HEK293 (cell line): ENCODE measurements at regions not wholly inside any gene's neighbourhood (a gene's known extent, or its start where the extent isn't known, plus 50 kb on each side); places are given as distances from the start of the nearest gene placed in this dataset.

Experiments
- CTCF ChIA-PET: fragments of 350-600 bp; formaldehyde crosslinking; extraction: SDS; loops from one replicate; lab custom pipeline; 2021; ENCODE audit warnings: antibody characterized with exemption; lab: Yijun Ruan, JAX
- POLR2A ChIA-PET: fragments of 300-600 bp; formaldehyde crosslinking; extraction: SDS; loops from one replicate; lab custom pipeline; 2020; ENCODE audit warnings: antibody characterized with exemption, inconsistent platforms; lab: Yijun Ruan, JAX
- H3K27ac ChIP-seq: fragments of 200-500 bp; sonication (Bioruptor generic); 2 replicates; pipeline ENCODE4 v1.5.1; 2014; ENCODE audit warnings: low read depth, low read length, control low read depth, inconsistent platforms; ENCODE audit errors: extremely low read depth
- H3K36me3 ChIP-seq, 2 experiments: fragments of 200-500 bp in 1 of 2; sonication (Bioruptor generic) in 1 of 2; 1 replicate in 1 of 2; 2 replicates in 1 of 2; pipeline ENCODE4 v1.5.1; 2014 to 2017; ENCODE audit warnings: inconsistent platforms in 2 of 2, low read length in 2 of 2; ENCODE audit not compliant: control insufficient read depth in 2 of 2, insufficient read depth in 1 of 2
- H3K4me1 ChIP-seq: fragments of 200-500 bp; sonication (Bioruptor generic); 2 replicates; pipeline ENCODE4 v1.5.1; 2014; ENCODE audit warnings: mild to moderate bottlenecking, low read length, inconsistent platforms; ENCODE audit not compliant: control insufficient read depth, insufficient read depth
- H3K4me3 ChIP-seq: 2 replicates; pipeline ENCODE4 v1.5.1; 2011; ENCODE audit warnings: low read depth, mild to moderate bottlenecking, control low read depth, low read length, moderate library complexity
- H3K9me3 ChIP-seq: fragments of 200-500 bp; sonication (Bioruptor generic); 2 replicates; pipeline ENCODE4 v1.5.1; 2014; ENCODE audit warnings: low read depth, low read length, inconsistent platforms; ENCODE audit not compliant: control insufficient read depth, insufficient read depth
- HOXD13 ChIP-seq: sonication (generic); formaldehyde crosslinking; IDR thresholded peaks from 2 replicates; pipeline ENCODE4 v1.8.0; 2022; ENCODE audit warnings: missing genetic modification reagents, borderline replicate concordance
- IKZF3 ChIP-seq: fragments of 450-650 bp; IDR thresholded peaks from 2 replicates; pipeline ENCODE4 v1.5.0; 2018; ENCODE audit warnings: missing biosample characterization, mild to moderate bottlenecking, missing genetic modification characterization, moderate library complexity
- KLF10 ChIP-seq: fragments of 450-650 bp; IDR thresholded peaks from 2 replicates; pipeline ENCODE4 v1.5.1; 2018; ENCODE audit warnings: missing biosample characterization, mild to moderate bottlenecking, missing genetic modification characterization
- TCF7L2 ChIP-seq: IDR thresholded peaks from 2 replicates; pipeline ENCODE4 v1.6.1; 2011; ENCODE audit warnings: low read depth, mild to moderate bottlenecking, inconsistent platforms, low read length, moderate library complexity, borderline replicate concordance
- ZBTB21 ChIP-seq: fragments of 450-650 bp; formaldehyde crosslinking; IDR thresholded peaks from 2 replicates; pipeline ENCODE4 v1.5.1; 2017; ENCODE audit warnings: missing biosample characterization, missing genetic modification characterization
- ZBTB49 ChIP-seq: fragments of 450-650 bp; formaldehyde crosslinking; IDR thresholded peaks from 2 replicates; pipeline ENCODE4 v1.5.1; 2016; ENCODE audit warnings: missing biosample characterization, missing genetic modification characterization, low read depth
- ZBTB7A ChIP-seq: fragments of 450-650 bp; formaldehyde crosslinking; IDR thresholded peaks from 2 replicates; pipeline ENCODE4 v1.5.1; 2016; ENCODE audit warnings: low read depth, missing biosample characterization, missing genetic modification characterization
- ZNF112 ChIP-seq: fragments of 450-650 bp; formaldehyde crosslinking; IDR thresholded peaks from 2 replicates; pipeline ENCODE4 v1.5.0; 2017; ENCODE audit warnings: missing biosample characterization, missing genetic modification characterization
- ZNF174 ChIP-seq: fragments of 450-650 bp; formaldehyde crosslinking; IDR thresholded peaks from 2 replicates; pipeline ENCODE4 v1.5.0; 2017; ENCODE audit warnings: missing biosample characterization, mild to moderate bottlenecking, missing genetic modification characterization
- ZNF19 ChIP-seq: fragments of 450-650 bp; formaldehyde crosslinking; IDR thresholded peaks from 2 replicates; pipeline ENCODE4; 2016; ENCODE audit warnings: missing biosample characterization, missing genetic modification characterization, low read depth
- ZNF2 ChIP-seq: fragments of 450-650 bp; formaldehyde crosslinking; IDR thresholded peaks from 2 replicates; pipeline ENCODE4 v1.5.1; 2016; ENCODE audit warnings: missing biosample characterization, missing genetic modification characterization
- ZNF223 ChIP-seq: fragments of 450-650 bp; formaldehyde crosslinking; IDR thresholded peaks from 2 replicates; pipeline ENCODE4 v1.5.1; 2016; ENCODE audit warnings: missing biosample characterization, missing genetic modification characterization
- ZNF394 ChIP-seq: fragments of 450-650 bp; formaldehyde crosslinking; IDR thresholded peaks from 2 replicates; pipeline ENCODE4 v1.5.1; 2016; ENCODE audit warnings: missing biosample characterization, missing genetic modification characterization, mild to moderate bottlenecking, moderate library complexity, borderline replicate concordance
- ZNF433 ChIP-seq: fragments of 450-650 bp; formaldehyde crosslinking; IDR thresholded peaks from 2 replicates; pipeline ENCODE4 v1.5.1; 2016; ENCODE audit warnings: missing biosample characterization, missing genetic modification characterization, low read depth
- ZNF514 ChIP-seq: fragments of 450-650 bp; formaldehyde crosslinking; IDR thresholded peaks from 2 replicates; pipeline ENCODE4 v1.5.1; 2016; ENCODE audit warnings: missing biosample characterization, missing genetic modification characterization
- ZNF544 ChIP-seq: fragments of 450-650 bp; formaldehyde crosslinking; IDR thresholded peaks from 2 replicates; pipeline ENCODE4 v1.5.0; 2017; ENCODE audit warnings: missing biosample characterization, missing genetic modification characterization
- ZNF660 ChIP-seq: fragments of 450-650 bp; IDR thresholded peaks from 2 replicates; pipeline ENCODE4 v1.5.1; 2018; ENCODE audit warnings: missing biosample characterization, mild to moderate bottlenecking, missing genetic modification characterization
- TF ChIP-seq, protein P1 (sequence below): fragments of 450-650 bp; formaldehyde crosslinking; conservative IDR thresholded peaks from 2 replicates; pipeline ENCODE4 v1.5.1; 2016; ENCODE audit warnings: low read depth, missing biosample characterization, missing genetic modification characterization
- TF ChIP-seq, protein P2 (sequence below): fragments of 450-650 bp; formaldehyde crosslinking; IDR thresholded peaks from 2 replicates; pipeline ENCODE4 v1.5.1; 2017; ENCODE audit warnings: missing biosample characterization, missing genetic modification characterization

GRCh38 chr5:56309262-56309826, 76.2 kb upstream of the ANKRD55 start:
- ChIA-PET CTCF (no interaction called here), POLR2A (no interaction called here)

DNA sequence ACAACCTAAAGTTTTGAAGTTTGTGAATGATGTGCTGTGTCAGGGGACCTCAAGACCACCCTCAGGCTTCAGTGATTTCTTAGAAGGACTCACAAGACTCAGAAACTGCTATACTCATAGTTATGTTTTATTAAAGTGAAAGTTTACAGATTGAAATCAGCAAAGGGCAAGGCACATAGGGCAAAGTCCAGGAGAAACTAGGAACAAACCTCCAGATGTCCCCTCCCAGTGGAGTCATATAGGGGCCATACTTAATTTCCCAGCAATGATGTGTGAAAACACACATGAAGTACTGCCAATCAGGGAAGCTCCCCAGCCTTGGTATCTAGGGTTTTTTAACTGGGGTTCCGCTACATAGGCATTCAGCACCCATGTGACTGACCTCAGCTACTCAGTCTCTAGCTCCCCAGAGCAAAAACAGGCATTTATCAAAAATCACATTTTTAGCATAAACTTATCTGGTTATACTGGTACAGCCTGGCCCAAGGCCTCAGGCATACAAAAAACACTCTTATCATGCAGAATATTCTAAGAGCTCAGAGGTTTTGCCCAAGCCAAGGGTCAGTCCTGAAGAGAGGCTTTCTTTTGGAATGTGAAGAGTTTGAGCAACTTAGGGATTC, 74.7 kb upstream of the ANKRD55 start:
- Histone ChIP-seq H3K36me3 (no peaks in the 10 kb centered on the region), H3K4me1 (peaks cover 6% of the 10 kb centered on the region), H3K27ac (no peak overlapping the region), H3K4me3 (no peak overlapping the region), H3K9me3 (no peaks in the 10 kb centered on the region)
- CTCF ChIA-PET: interaction anchor here (1.0 kb wide), 1 partner anchor 482 kb away, joined by 3 read pairs; no protein-coding TSS in a partner anchor
- TF ChIP-seq KLF10 (tag by site-specific recombination): no peak
- no peak for TF ChIP-seq ZNF112 (tag by site-specific recombination)
- TF ChIP-seq, protein P1, sequence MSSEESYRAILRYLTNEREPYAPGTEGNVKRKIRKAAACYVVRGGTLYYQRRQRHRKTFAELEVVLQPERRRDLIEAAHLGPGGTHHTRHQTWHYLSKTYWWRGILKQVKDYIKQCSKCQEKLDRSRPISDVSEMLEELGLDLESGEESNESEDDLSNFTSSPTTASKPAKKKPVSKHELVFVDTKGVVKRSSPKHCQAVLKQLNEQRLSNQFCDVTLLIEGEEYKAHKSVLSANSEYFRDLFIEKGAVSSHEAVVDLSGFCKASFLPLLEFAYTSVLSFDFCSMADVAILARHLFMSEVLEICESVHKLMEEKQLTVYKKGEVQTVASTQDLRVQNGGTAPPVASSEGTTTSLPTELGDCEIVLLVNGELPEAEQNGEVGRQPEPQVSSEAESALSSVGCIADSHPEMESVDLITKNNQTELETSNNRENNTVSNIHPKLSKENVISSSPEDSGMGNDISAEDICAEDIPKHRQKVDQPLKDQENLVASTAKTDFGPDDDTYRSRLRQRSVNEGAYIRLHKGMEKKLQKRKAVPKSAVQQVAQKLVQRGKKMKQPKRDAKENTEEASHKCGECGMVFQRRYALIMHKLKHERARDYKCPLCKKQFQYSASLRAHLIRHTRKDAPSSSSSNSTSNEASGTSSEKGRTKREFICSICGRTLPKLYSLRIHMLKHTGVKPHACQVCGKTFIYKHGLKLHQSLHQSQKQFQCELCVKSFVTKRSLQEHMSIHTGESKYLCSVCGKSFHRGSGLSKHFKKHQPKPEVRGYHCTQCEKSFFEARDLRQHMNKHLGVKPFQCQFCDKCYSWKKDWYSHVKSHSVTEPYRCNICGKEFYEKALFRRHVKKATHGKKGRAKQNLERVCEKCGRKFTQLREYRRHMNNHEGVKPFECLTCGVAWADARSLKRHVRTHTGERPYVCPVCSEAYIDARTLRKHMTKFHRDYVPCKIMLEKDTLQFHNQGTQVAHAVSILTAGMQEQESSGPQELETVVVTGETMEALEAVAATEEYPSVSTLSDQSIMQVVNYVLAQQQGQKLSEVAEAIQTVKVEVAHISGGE (tag by site-specific recombination): no peak
- no peak for TF ChIP-seq TCF7L2
- no peak for TF ChIP-seq ZNF514
- TF ChIP-seq ZNF223 (tag by site-specific recombination): no peak
- no peak for TF ChIP-seq HOXD13 (CRISPR knock-in tag)
- TF ChIP-seq ZNF394 (tag by site-specific recombination): no peak
- TF ChIP-seq ZNF544 (tag by site-specific recombination): no peak
- TF ChIP-seq ZBTB49 (tag by site-specific recombination): no peak
- no peak for TF ChIP-seq ZNF660 (tag by site-specific recombination)
- no peak for TF ChIP-seq ZBTB21 (tag by site-specific recombination)
- TF ChIP-seq, protein P2, sequence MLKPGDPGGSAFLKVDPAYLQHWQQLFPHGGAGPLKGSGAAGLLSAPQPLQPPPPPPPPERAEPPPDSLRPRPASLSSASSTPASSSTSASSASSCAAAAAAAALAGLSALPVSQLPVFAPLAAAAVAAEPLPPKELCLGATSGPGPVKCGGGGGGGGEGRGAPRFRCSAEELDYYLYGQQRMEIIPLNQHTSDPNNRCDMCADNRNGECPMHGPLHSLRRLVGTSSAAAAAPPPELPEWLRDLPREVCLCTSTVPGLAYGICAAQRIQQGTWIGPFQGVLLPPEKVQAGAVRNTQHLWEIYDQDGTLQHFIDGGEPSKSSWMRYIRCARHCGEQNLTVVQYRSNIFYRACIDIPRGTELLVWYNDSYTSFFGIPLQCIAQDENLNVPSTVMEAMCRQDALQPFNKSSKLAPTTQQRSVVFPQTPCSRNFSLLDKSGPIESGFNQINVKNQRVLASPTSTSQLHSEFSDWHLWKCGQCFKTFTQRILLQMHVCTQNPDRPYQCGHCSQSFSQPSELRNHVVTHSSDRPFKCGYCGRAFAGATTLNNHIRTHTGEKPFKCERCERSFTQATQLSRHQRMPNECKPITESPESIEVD (tag by site-specific recombination): no peak
- TF ChIP-seq ZNF19: no peak
- POLR2A ChIA-PET: no interaction called here

More at GRCh38 chr5:56309262-56309826, 76.2 kb upstream of the ANKRD55 start:
- no peaks in the 10 kb centered on the region for H3K36me3 ChIP-seq
- no peak overlapping the region for H3K4me3 ChIP-seq
- H3K9me3 ChIP-seq: no peaks in the 10 kb centered on the region
- peaks cover 6% of the 10 kb centered on the region for H3K4me1 ChIP-seq
- no peak overlapping the region for H3K27ac ChIP-seq
- TF ChIP-seq ZBTB7A (tag by site-specific recombination) (no peak), ZNF2 (no peak), IKZF3 (tag by site-specific recombination) (no peak), ZNF433 (no peak), ZNF174 (tag by site-specific recombination) (no peak)
- TF ChIP-seq, all 188 proteins: peak for 0
